A673 (cell line): ENCODE measurements at regions not wholly inside any gene's neighbourhood (a gene's known extent, or its start where the extent isn't known, plus 50 kb on each side); places are given as distances from the start of the nearest gene placed in this dataset.

Experiments used
- BruUV-seq: library from RNA; stranded (reverse); fragments of 400-500 nt; replicated peaks from 2 replicates; lab custom pipeline; 2021; lab: Mats Ljungman, UMichigan
- CTCF ChIA-PET: fragments of 300-600 bp; sonication (Branson Sonifier 250); formaldehyde crosslinking; loops from one replicate; lab custom pipeline; 2022; ENCODE audit warnings: antibody characterized with exemption; lab: Charles Lee
- POLR2A ChIA-PET: fragments of 300-600 bp; sonication (Branson Sonifier 250); formaldehyde crosslinking; loops from one replicate; lab custom pipeline; 2022; ENCODE audit warnings: antibody characterized with exemption; ENCODE audit not compliant: low non-redundant PET; lab: Charles Lee
- DNase-seq: peaks from one replicate; pipeline ENCODE4 v3.0.0-alpha.2; 2015; ENCODE audit warnings: low spot score
- H3K27ac ChIP-seq: fragments of 200-600 bp; sonication (generic); 2 replicates; pipeline ENCODE4 v1.5.1; 2016; ENCODE audit warnings: mixed run types, low read depth, mild to moderate bottlenecking, mixed read lengths, antibody characterized with exemption, low read length; ENCODE audit not compliant: poor library complexity, severe bottlenecking
- H3K27me3 ChIP-seq: fragments of 200-600 bp; sonication (generic); replicated peaks from 2 replicates; pipeline ENCODE4 v1.6.1; 2017; ENCODE audit warnings: mixed run types, low read depth, mild to moderate bottlenecking, mixed read lengths, antibody characterized with exemption, low read length; ENCODE audit not compliant: insufficient read depth, poor library complexity
- H3K36me3 ChIP-seq: fragments of 200-600 bp; sonication (generic); 2 replicates; pipeline ENCODE4 v1.6.1; 2016; ENCODE audit warnings: mixed run types, mild to moderate bottlenecking, mixed read lengths, antibody characterized with exemption, low read length; ENCODE audit not compliant: insufficient read depth, poor library complexity, severe bottlenecking
- H3K4me1 ChIP-seq: fragments of 200-600 bp; sonication (generic); 2 replicates; pipeline ENCODE4 v1.6.1; 2017; ENCODE audit warnings: mixed run types, mild to moderate bottlenecking, mixed read lengths, antibody characterized with exemption, low read length; ENCODE audit not compliant: insufficient read depth, poor library complexity, severe bottlenecking
- H3K4me3 ChIP-seq: fragments of 200-600 bp; sonication (generic); 2 replicates; pipeline ENCODE4 v1.5.1; 2016; ENCODE audit warnings: low read depth, mixed run types, mild to moderate bottlenecking, mixed read lengths, low read length; ENCODE audit not compliant: poor library complexity, severe bottlenecking
- H3K9me3 ChIP-seq: fragments of 200-600 bp; sonication (generic); 2 replicates; pipeline ENCODE4 v1.6.1; 2016; ENCODE audit warnings: mixed run types, low read depth, mild to moderate bottlenecking, mixed read lengths, antibody characterized with exemption, low read length; ENCODE audit not compliant: poor library complexity, severe bottlenecking
- CTCF ChIP-seq: fragments of 300-800, 200-600 bp; sonication (generic); conservative IDR thresholded peaks from 2 replicates; pipeline ENCODE4 v1.5.1; 2017; ENCODE audit warnings: low read depth, mild to moderate bottlenecking, antibody characterized with exemption, low read length, moderate library complexity, mixed read lengths
- EZH2 ChIP-seq: fragments of 200-600 bp; sonication (generic); IDR thresholded peaks from 2 replicates; pipeline ENCODE4 v1.6.1; 2017; ENCODE audit warnings: borderline replicate concordance, low read depth, mild to moderate bottlenecking, mixed read lengths, antibody characterized with exemption, low read length; ENCODE audit not compliant: poor library complexity, severe bottlenecking
- intact Hi-C: fragments of 100-400 bp; cut with micrococcal nuclease; formaldehyde crosslinking; loops from one replicate; pipeline ENCODE4 v1.10.0; 2022; ENCODE audit not compliant: unreplicated experiment

GRCh38 chr4:156237231-156237630 lies 283.6 kb upstream of the CTSO start:
- peak; percentile 8 for DNase-seq
- no peak for TF ChIP-seq CTCF
- no peak for TF ChIP-seq EZH2
- ChIA-PET POLR2A (no interaction called here), CTCF (no interaction called here)
- H3K4me1 ChIP-seq = peaks cover 3% of the 10 kb centered on the region
- no peak overlapping the region for H3K27ac ChIP-seq
- no peaks in the 10 kb centered on the region for H3K36me3 ChIP-seq
- H3K9me3 ChIP-seq = no peaks in the 10 kb centered on the region
- no peaks in the 10 kb centered on the region for H3K27me3 ChIP-seq
- BruUV-seq = no TSS peak
- no peak overlapping the region for H3K4me3 ChIP-seq
- intact Hi-C loops = no loop called here

- H3K36me3 ChIP-seq = no peaks in the 10 kb centered on the region
- TF ChIP-seq EZH2 = no peak
- no peak for TF ChIP-seq CTCF
- no peak overlapping the region for H3K27ac ChIP-seq
- intact Hi-C loops = no loop called here
- H3K4me3 ChIP-seq = no peak overlapping the region
- CTCF ChIA-PET = no interaction called here
- no TSS peak for BruUV-seq
- no peaks in the 10 kb centered on the region for H3K4me1 ChIP-seq
- no peaks in the 10 kb centered on the region for H3K9me3 ChIP-seq
- no peaks in the 10 kb centered on the region for H3K27me3 ChIP-seq
- POLR2A ChIA-PET = no interaction called here
- no peak for DNase-seq
Observed at GRCh38 chr4:156230176-156230575, 276.5 kb upstream of the CTSO start.

GRCh38 chr4:156228676-156229075 lies 275.0 kb upstream of the CTSO start:
- H3K4me3 ChIP-seq = no peak overlapping the region
- POLR2A ChIA-PET = no interaction called here
- TF ChIP-seq EZH2 (no peak), CTCF (no peak)
- no peak for DNase-seq
- CTCF ChIA-PET = no interaction called here
- intact Hi-C loops = no loop called here
- H3K27ac ChIP-seq = no peak overlapping the region
- H3K27me3 ChIP-seq = no peaks in the 10 kb centered on the region
- no TSS peak for BruUV-seq
- H3K36me3 ChIP-seq = no peaks in the 10 kb centered on the region
- no peaks in the 10 kb centered on the region for H3K9me3 ChIP-seq
- H3K4me1 ChIP-seq = no peaks in the 10 kb centered on the region
